ENCODE measurements at regions not wholly inside any gene's neighbourhood (a gene's known extent, or its start where the extent isn't known, plus 50 kb on each side); places are given as distances from the start of the nearest gene placed in this dataset.

GRCh38 chr9:134231767-134232166 lies 67.4 kb upstream of the RNU6ATAC start:
- Histone ChIP-seq H3K4me1 (ENCODE audit: insufficient read depth) (no peaks in the 10 kb centered on the region), H3K4me3 (ENCODE audit: low read depth, low read length) (no peak overlapping the region), H3K36me3 (ENCODE audit: insufficient read depth) (no peaks in the 10 kb centered on the region), H3K27ac (ENCODE audit: low read depth) (no peak overlapping the region)
- 93% methylated on average over 8 of the region's 8 CpGs for WGBS
- no peak for DNase-seq (ENCODE audit: extremely low spot score)

GRCh38 chr9:134233022-134233421 lies 68.7 kb upstream of the RNU6ATAC start:
- 87% methylated on average over 16 of the region's 16 CpGs for WGBS
- Histone ChIP-seq H3K27ac (ENCODE audit: low read depth) (no peak overlapping the region), H3K4me3 (ENCODE audit: low read depth, low read length) (no peak overlapping the region), H3K36me3 (ENCODE audit: insufficient read depth) (no peaks in the 10 kb centered on the region), H3K4me1 (ENCODE audit: insufficient read depth) (no peaks in the 10 kb centered on the region)
- DNase-seq (ENCODE audit: extremely low spot score), result no peak

GRCh38 chr9:134234001-134234660 lies 69.8 kb upstream of the RNU6ATAC start:
- 87% methylated on average over 21 of the region's 21 CpGs for WGBS
- H3K4me3 ChIP-seq (ENCODE audit: low read depth, low read length), result no peak overlapping the region
- no peaks in the 10 kb centered on the region for H3K36me3 ChIP-seq (ENCODE audit: insufficient read depth)
- no peaks in the 10 kb centered on the region for H3K4me1 ChIP-seq (ENCODE audit: insufficient read depth)
- H3K27ac ChIP-seq (ENCODE audit: low read depth), result no peak overlapping the region
- DNase-seq (ENCODE audit: extremely low spot score), result no peak

- 86% methylated on average over 21 of the region's 21 CpGs for WGBS
- no peak for DNase-seq (ENCODE audit: extremely low spot score)
- no peak overlapping the region for H3K4me3 ChIP-seq (ENCODE audit: low read depth, low read length)
- no peak overlapping the region for H3K27ac ChIP-seq (ENCODE audit: low read depth)
- no peaks in the 10 kb centered on the region for H3K36me3 ChIP-seq (ENCODE audit: insufficient read depth)
- H3K4me1 ChIP-seq (ENCODE audit: insufficient read depth), result no peaks in the 10 kb centered on the region
Measured at GRCh38 chr9:134234687-134235359, 70.5 kb upstream of the RNU6ATAC start.

GRCh38 chr9:134235366-134235765 lies 71.0 kb upstream of the RNU6ATAC start:
- no peaks in the 10 kb centered on the region for H3K4me1 ChIP-seq (ENCODE audit: insufficient read depth)
- H3K36me3 ChIP-seq (ENCODE audit: insufficient read depth), result no peaks in the 10 kb centered on the region
- WGBS, result 72% methylated on average over 16 of the region's 16 CpGs
- DNase-seq (ENCODE audit: extremely low spot score), result no peak
- H3K27ac ChIP-seq (ENCODE audit: low read depth), result no peak overlapping the region
- no peak overlapping the region for H3K4me3 ChIP-seq (ENCODE audit: low read depth, low read length)

- DNase-seq (ENCODE audit: extremely low spot score), result no peak
- H3K36me3 ChIP-seq (ENCODE audit: insufficient read depth), result no peaks in the 10 kb centered on the region
- no peak overlapping the region for H3K4me3 ChIP-seq (ENCODE audit: low read depth, low read length)
- WGBS, result 57% methylated on average over 6 of the region's 6 CpGs
- no peak overlapping the region for H3K27ac ChIP-seq (ENCODE audit: low read depth)
- H3K4me1 ChIP-seq (ENCODE audit: insufficient read depth), result no peaks in the 10 kb centered on the region
Measured at GRCh38 chr9:134236001-134236421, 71.6 kb upstream of the RNU6ATAC start.

GRCh38 chr9:134236935-134237629 lies 72.7 kb upstream of the RNU6ATAC start:
- no peaks in the 10 kb centered on the region for H3K36me3 ChIP-seq (ENCODE audit: insufficient read depth)
- H3K4me1 ChIP-seq (ENCODE audit: insufficient read depth), result no peaks in the 10 kb centered on the region
- DNase-seq (ENCODE audit: extremely low spot score), result no peak
- 89% methylated on average over 13 of the region's 13 CpGs for WGBS
- H3K27ac ChIP-seq (ENCODE audit: low read depth), result no peak overlapping the region
- H3K4me3 ChIP-seq (ENCODE audit: low read depth, low read length), result no peak overlapping the region

- no peak overlapping the region for H3K27ac ChIP-seq (ENCODE audit: low read depth)
- WGBS, result 91% methylated on average over 17 of the region's 17 CpGs
- H3K4me3 ChIP-seq (ENCODE audit: low read depth, low read length), result no peak overlapping the region
- no peak for DNase-seq (ENCODE audit: extremely low spot score)
- H3K36me3 ChIP-seq (ENCODE audit: insufficient read depth), result no peaks in the 10 kb centered on the region
- no peaks in the 10 kb centered on the region for H3K4me1 ChIP-seq (ENCODE audit: insufficient read depth)
Measured at GRCh38 chr9:134237630-134238265, 73.4 kb upstream of the RNU6ATAC start.

- WGBS, result 89% methylated on average over 29 of the region's 29 CpGs
- DNase-seq (ENCODE audit: extremely low spot score), result no peak
- no peaks in the 10 kb centered on the region for H3K36me3 ChIP-seq (ENCODE audit: insufficient read depth)
- H3K4me3 ChIP-seq (ENCODE audit: low read depth, low read length), result no peak overlapping the region
- H3K27ac ChIP-seq (ENCODE audit: low read depth), result no peak overlapping the region
- H3K4me1 ChIP-seq (ENCODE audit: insufficient read depth), result no peaks in the 10 kb centered on the region
Measured at GRCh38 chr9:134239130-134239903, 75.0 kb upstream of the RNU6ATAC start.

- no peak overlapping the region for H3K4me3 ChIP-seq (ENCODE audit: low read depth, low read length)
- no peaks in the 10 kb centered on the region for H3K4me1 ChIP-seq (ENCODE audit: insufficient read depth)
- H3K27ac ChIP-seq (ENCODE audit: low read depth), result no peak overlapping the region
- H3K36me3 ChIP-seq (ENCODE audit: insufficient read depth), result no peaks in the 10 kb centered on the region
- WGBS, result 79% methylated on average over 7 of the region's 7 CpGs
- DNase-seq (ENCODE audit: extremely low spot score), result no peak
Measured at GRCh38 chr9:134239939-134240338, 75.6 kb upstream of the RNU6ATAC start.

GRCh38 chr9:134240361-134240760 lies 76.0 kb upstream of the RNU6ATAC start:
- 56% methylated on average over 11 of the region's 11 CpGs for WGBS
- no peak for DNase-seq (ENCODE audit: extremely low spot score)
- Histone ChIP-seq H3K4me1 (ENCODE audit: insufficient read depth) (no peaks in the 10 kb centered on the region), H3K4me3 (ENCODE audit: low read depth, low read length) (no peak overlapping the region), H3K36me3 (ENCODE audit: insufficient read depth) (no peaks in the 10 kb centered on the region), H3K27ac (ENCODE audit: low read depth) (no peak overlapping the region)

- Histone ChIP-seq H3K36me3 (ENCODE audit: insufficient read depth) (no peaks in the 10 kb centered on the region), H3K4me1 (ENCODE audit: insufficient read depth) (no peaks in the 10 kb centered on the region), H3K27ac (ENCODE audit: low read depth) (no peak overlapping the region), H3K4me3 (ENCODE audit: low read depth, low read length) (no peak overlapping the region)
- 54% methylated on average over 19 of the region's 19 CpGs for WGBS
- no peak for DNase-seq (ENCODE audit: extremely low spot score)
Measured at GRCh38 chr9:134242706-134243105, 78.3 kb upstream of the RNU6ATAC start.

GRCh38 chr9:134243778-134244467 lies 79.6 kb upstream of the RNU6ATAC start:
- Histone ChIP-seq H3K4me1 (ENCODE audit: insufficient read depth) (no peaks in the 10 kb centered on the region), H3K36me3 (ENCODE audit: insufficient read depth) (no peaks in the 10 kb centered on the region), H3K27ac (ENCODE audit: low read depth) (no peak overlapping the region), H3K4me3 (ENCODE audit: low read depth, low read length) (no peak overlapping the region)
- no peak for DNase-seq (ENCODE audit: extremely low spot score)
- 42% methylated on average over 14 of the region's 14 CpGs for WGBS

Measured in urinary bladder (tissue), 3 donors.